ENCODE measurements at regions not wholly inside any gene's neighbourhood (a gene's known extent, or its start where the extent isn't known, plus 50 kb on each side); places are given as distances from the start of the nearest gene placed in this dataset.

- no peak for TF ChIP-seq POLR2A (IDR thresholded peaks at IDR 0.05)
- TF ChIP-seq, protein P1, sequence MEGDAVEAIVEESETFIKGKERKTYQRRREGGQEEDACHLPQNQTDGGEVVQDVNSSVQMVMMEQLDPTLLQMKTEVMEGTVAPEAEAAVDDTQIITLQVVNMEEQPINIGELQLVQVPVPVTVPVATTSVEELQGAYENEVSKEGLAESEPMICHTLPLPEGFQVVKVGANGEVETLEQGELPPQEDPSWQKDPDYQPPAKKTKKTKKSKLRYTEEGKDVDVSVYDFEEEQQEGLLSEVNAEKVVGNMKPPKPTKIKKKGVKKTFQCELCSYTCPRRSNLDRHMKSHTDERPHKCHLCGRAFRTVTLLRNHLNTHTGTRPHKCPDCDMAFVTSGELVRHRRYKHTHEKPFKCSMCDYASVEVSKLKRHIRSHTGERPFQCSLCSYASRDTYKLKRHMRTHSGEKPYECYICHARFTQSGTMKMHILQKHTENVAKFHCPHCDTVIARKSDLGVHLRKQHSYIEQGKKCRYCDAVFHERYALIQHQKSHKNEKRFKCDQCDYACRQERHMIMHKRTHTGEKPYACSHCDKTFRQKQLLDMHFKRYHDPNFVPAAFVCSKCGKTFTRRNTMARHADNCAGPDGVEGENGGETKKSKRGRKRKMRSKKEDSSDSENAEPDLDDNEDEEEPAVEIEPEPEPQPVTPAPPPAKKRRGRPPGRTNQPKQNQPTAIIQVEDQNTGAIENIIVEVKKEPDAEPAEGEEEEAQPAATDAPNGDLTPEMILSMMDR (IDR thresholded peaks at IDR 0.05), result no peak
These were observed 424.2 kb downstream of the FOXA2 start for GRCh38 chr20:22160101-22160652.
